ENCODE measurements at regions not wholly inside any gene's neighbourhood (a gene's known extent, or its start where the extent isn't known, plus 50 kb on each side); places are given as distances from the start of the nearest gene placed in this dataset.

DNA sequence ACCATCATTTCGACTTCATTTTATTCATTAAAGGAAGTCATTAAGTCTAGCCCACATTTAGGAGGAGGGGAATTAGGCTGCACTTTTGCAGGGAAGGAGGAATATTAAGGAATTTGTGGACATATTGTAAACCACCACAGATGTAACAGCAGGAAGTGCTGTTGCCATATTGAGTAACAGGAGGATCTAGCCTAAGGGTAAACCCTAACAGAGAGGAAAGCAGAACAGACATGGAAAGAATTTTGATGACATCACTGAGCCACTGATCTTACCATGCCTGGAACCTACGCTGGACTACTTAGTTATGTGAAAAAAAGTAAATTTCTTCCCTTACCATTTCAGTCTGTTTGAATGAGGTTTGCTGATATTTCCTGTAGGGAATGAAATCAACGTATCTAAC lies 100.7 kb upstream of the ATF7IP start:
- Histone ChIP-seq H2BK12ac (ENCODE audit: insufficient read length, low read depth, low read length) (no peak overlapping the region), H3K56ac (ENCODE audit: insufficient read length, low read depth, low read length) (no peak overlapping the region), H3K18ac (ENCODE audit: insufficient read length, low read depth, low read length) (no peak overlapping the region), H2BK20ac (ENCODE audit: low read depth, low read length, poor library complexity, severe bottlenecking) (no peak overlapping the region), H3K14ac (ENCODE audit: insufficient read depth, low read length) (no peak overlapping the region), H4K8ac (replicated peaks; ENCODE audit: insufficient read length, low read depth, low read length) (no peak overlapping the region), H3K27ac (ENCODE audit: insufficient read length, low read depth, low read length) (no peak overlapping the region), H3K79me2 (ENCODE audit: insufficient read depth, low read length) (no peaks in the 10 kb centered on the region), H3K27me3 (ENCODE audit: insufficient read depth, low read length) (no peaks in the 10 kb centered on the region), H3K9me3 (ENCODE audit: control insufficient read depth, low read depth, low read length) (peaks cover 7% of the 10 kb centered on the region), H3K4me1 (ENCODE audit: insufficient read depth, low read length) (peaks cover 9% of the 10 kb centered on the region), H3K23ac (ENCODE audit: insufficient read length, low read depth, low read length) (no peak overlapping the region), H3K4ac (ENCODE audit: low read depth, low read length) (no peak overlapping the region), H2BK120ac (ENCODE audit: low read depth, low read length, poor library complexity, severe bottlenecking) (no peak overlapping the region), H3K23me2 (ENCODE audit: insufficient read length, low read depth, low read length, poor library complexity, severe bottlenecking) (no peaks in the 10 kb centered on the region), H3T11ph (ENCODE audit: low read length) (no peak overlapping the region), H4K5ac (ENCODE audit: insufficient read length, low read depth, low read length) (no peak overlapping the region), H2BK15ac (ENCODE audit: low read depth, low read length) (no peak overlapping the region), H4K91ac (ENCODE audit: insufficient read length, low read depth, low read length) (no peak overlapping the region), H4K20me1 (ENCODE audit: control insufficient read depth, insufficient read depth, insufficient read length) (no peaks in the 10 kb centered on the region), H2BK5ac (ENCODE audit: insufficient read length, low read length) (no peak overlapping the region), H3K4me2 (ENCODE audit: insufficient read depth, insufficient read length, low read length) (no peak overlapping the region), H3K9ac (ENCODE audit: extremely low read depth, insufficient read length, low read length) (no peak overlapping the region), H2AK5ac (ENCODE audit: insufficient read length, low read length) (peak overlapping the region; percentile 4), H3K79me1 (ENCODE audit: insufficient read depth, low read depth, low read length, poor library complexity, severe bottlenecking) (no peaks in the 10 kb centered on the region), H2AFZ (ENCODE audit: low read length) (no peak overlapping the region)
- H3K27ac Mint-ChIP-seq: no peak overlapping the region
- H3K9me3 Mint-ChIP-seq: peaks cover 20 to 23% of the 10 kb centered on the region in 2 experiments
- H3K36me3 Mint-ChIP-seq (ENCODE audit: insufficient read depth in 1 of 3, low read depth in 3 of 3): peaks cover 13 to 26% (median 16%) of the 10 kb centered on the region in 3 experiments
- H3K4me1 Mint-ChIP-seq: peaks cover 46 to 47% of the 10 kb centered on the region in 2 experiments
- no peaks in the 10 kb centered on the region for H3K27me3 Mint-ChIP-seq (ENCODE audit: low read depth)
- no peak overlapping the region for H3K4me3 Mint-ChIP-seq
- WGBS (ENCODE audit: extremely low coverage, insufficient read length, low lambda C conversion rate): no CpG with 5 or more reads among the region's 3 CpGs
- DNase-seq: no peak
- TF ChIP-seq, protein P1, sequence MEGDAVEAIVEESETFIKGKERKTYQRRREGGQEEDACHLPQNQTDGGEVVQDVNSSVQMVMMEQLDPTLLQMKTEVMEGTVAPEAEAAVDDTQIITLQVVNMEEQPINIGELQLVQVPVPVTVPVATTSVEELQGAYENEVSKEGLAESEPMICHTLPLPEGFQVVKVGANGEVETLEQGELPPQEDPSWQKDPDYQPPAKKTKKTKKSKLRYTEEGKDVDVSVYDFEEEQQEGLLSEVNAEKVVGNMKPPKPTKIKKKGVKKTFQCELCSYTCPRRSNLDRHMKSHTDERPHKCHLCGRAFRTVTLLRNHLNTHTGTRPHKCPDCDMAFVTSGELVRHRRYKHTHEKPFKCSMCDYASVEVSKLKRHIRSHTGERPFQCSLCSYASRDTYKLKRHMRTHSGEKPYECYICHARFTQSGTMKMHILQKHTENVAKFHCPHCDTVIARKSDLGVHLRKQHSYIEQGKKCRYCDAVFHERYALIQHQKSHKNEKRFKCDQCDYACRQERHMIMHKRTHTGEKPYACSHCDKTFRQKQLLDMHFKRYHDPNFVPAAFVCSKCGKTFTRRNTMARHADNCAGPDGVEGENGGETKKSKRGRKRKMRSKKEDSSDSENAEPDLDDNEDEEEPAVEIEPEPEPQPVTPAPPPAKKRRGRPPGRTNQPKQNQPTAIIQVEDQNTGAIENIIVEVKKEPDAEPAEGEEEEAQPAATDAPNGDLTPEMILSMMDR (conservative IDR thresholded peaks at IDR 0.05): no peak
